Coronary artery (tissue), 2 donors: ENCODE measurements at regions not wholly inside any gene's neighbourhood (a gene's known extent, or its start where the extent isn't known, plus 50 kb on each side); places are given as distances from the start of the nearest gene placed in this dataset.

ENCODE experiments used
- DNase-seq: peaks from one replicate; pipeline ENCODE4 v3.0.0-alpha.2; 2017; ENCODE audit warnings: low spot score
- H3K27ac ChIP-seq, 2 donors: fragments of 200-600 bp; sonication (generic); one replicate each; pipeline ENCODE4 v1.5.1; 2016 to 2019
- H3K4me3 ChIP-seq: fragments of 200-600 bp; sonication (generic); 2 replicates; pipeline ENCODE4 v1.5.1; 2016; ENCODE audit warnings: mild to moderate bottlenecking, moderate library complexity
- CTCF ChIP-seq: fragments of 200-600 bp; sonication (generic); IDR thresholded peaks from one replicate; pipeline ENCODE4 v1.5.1; 2019; ENCODE audit warnings: antibody characterized with exemption

GRCh38 chr14:28608443-28608842 is 158.1 kb upstream of the FOXG1 start:
- DNase-seq, result no peak
- TF ChIP-seq CTCF, result no peak
- Histone ChIP-seq H3K27ac (no peak overlapping the region), H3K4me3 (no peak overlapping the region)

- TF ChIP-seq CTCF, result no peak
- no peak overlapping the region for H3K27ac ChIP-seq
- no peak for DNase-seq
These were observed 157.4 kb upstream of the FOXG1 start for GRCh38 chr14:28608851-28609828.

GRCh38 chr14:28612414-28612813 is 154.2 kb upstream of the FOXG1 start:
- H3K4me3 ChIP-seq, result no peak overlapping the region
- no peak overlapping the region for H3K27ac ChIP-seq
- no peak for DNase-seq
- TF ChIP-seq CTCF, result no peak

More at GRCh38 chr14:28608851-28609828, 157.4 kb upstream of the FOXG1 start:
- no peak overlapping the region for H3K4me3 ChIP-seq

GRCh38 chr14:28613532-28613931 is 153.1 kb upstream of the FOXG1 start:
- no peak overlapping the region for H3K27ac ChIP-seq
- H3K4me3 ChIP-seq, result no peak overlapping the region
- no peak for TF ChIP-seq CTCF
- no peak for DNase-seq

- no peak overlapping the region for H3K27ac ChIP-seq
- DNase-seq, result no peak
- H3K4me3 ChIP-seq, result no peak overlapping the region
- TF ChIP-seq CTCF, result no peak
These were observed 139.8 kb upstream of the FOXG1 start for GRCh38 chr14:28626780-28627179.

GRCh38 chr14:28629328-28630004 is 137.1 kb upstream of the FOXG1 start:
- no peak overlapping the region for H3K27ac ChIP-seq
- no peak overlapping the region for H3K4me3 ChIP-seq
- no peak for DNase-seq
- TF ChIP-seq CTCF, result no peak
